Breast epithelium (tissue), 4 donors: ENCODE measurements at regions not wholly inside any gene's neighbourhood (a gene's known extent, or its start where the extent isn't known, plus 50 kb on each side); places are given as distances from the start of the nearest gene placed in this dataset.

Experiments
- DNase-seq, 2 donors: peaks; one replicate each; pipeline ENCODE4 v3.0.0-alpha.2; 2019; ENCODE audit warnings: low spot score in 2 of 2
- H3K27ac ChIP-seq, 2 donors: fragments of 200-600 bp; sonication (generic) in 1 of 2; one replicate each; pipeline ENCODE4 v1.5.1; 2016 to 2019; ENCODE audit warnings: mild to moderate bottlenecking in 1 of 2
- H3K27me3 ChIP-seq, 2 donors: fragments of 200-600 bp; sonication (generic) in 1 of 2; one replicate each; pipeline versions ENCODE4 v1.5.1 to v1.6.0; 2017 to 2019; ENCODE audit warnings: control low read depth in 1 of 2, mild to moderate bottlenecking in 1 of 2
- H3K36me3 ChIP-seq: fragments of 200-600 bp; one replicate; pipeline ENCODE4 v1.5.1; 2019
- H3K4me1 ChIP-seq, 2 donors: fragments of 200-600 bp; sonication (generic); one replicate each; pipeline ENCODE4 v1.5.1; 2016 to 2019; ENCODE audit warnings: control low read depth in 1 of 2
- H3K4me3 ChIP-seq, 3 donors: fragments of 200-600 bp; sonication (generic); 1 replicate in 2 of 3; 2 replicates in 1 of 3; pipeline ENCODE4 v1.5.1; 2016 to 2019; ENCODE audit warnings: mild to moderate bottlenecking in 3 of 3, moderate library complexity in 2 of 3
- H3K9me3 ChIP-seq, 2 donors: fragments of 200-600 bp; sonication (generic) in 1 of 2; one replicate each; pipeline ENCODE4 v1.5.1; 2016 to 2019; ENCODE audit warnings: control low read depth in 1 of 2
- CTCF ChIP-seq, 3 donors: fragments of 450-650 bp; IDR thresholded peaks; one replicate each; pipeline ENCODE4 v1.5.1; 2016 to 2017; ENCODE audit warnings: antibody characterized with exemption in 3 of 3, mild to moderate bottlenecking in 3 of 3, moderate library complexity in 3 of 3
- POLR2A ChIP-seq: fragments of 450-650 bp; IDR thresholded peaks from one replicate; pipeline ENCODE4 v1.6.1; 2016; ENCODE audit warnings: antibody characterized with exemption, mild to moderate bottlenecking, moderate library complexity
- POLR2AphosphoS5 ChIP-seq, 3 donors: sonication (generic); formaldehyde crosslinking; IDR thresholded peaks; one replicate each; pipeline ENCODE4 v1.6.1; 2017; ENCODE audit warnings: antibody characterized with exemption in 3 of 3
- intact Hi-C: fragments of 100-400 bp; cut with DNase I; formaldehyde crosslinking; loops from one replicate; pipeline ENCODE4 v1.15.1; 2023; ENCODE audit warnings: low total_unique reads

- no peak for TF ChIP-seq POLR2A
- TF ChIP-seq CTCF (IDR thresholded peaks at IDR 0.05), result no peak
- no peak for TF ChIP-seq POLR2AphosphoS5 (IDR thresholded peaks at IDR 0.05)
- intact Hi-C loops, result loop anchor here (2.0 kb wide), 1 partner anchor 56 kb away; no protein-coding TSS in a partner anchor
- no peak overlapping the region for H3K4me3 ChIP-seq
- H3K4me1 ChIP-seq, result no peaks in the 10 kb centered on the region
- DNase-seq, result no peak
- no peaks in the 10 kb centered on the region for H3K36me3 ChIP-seq
- no peaks in the 10 kb centered on the region for H3K9me3 ChIP-seq
- no peak overlapping the region for H3K27ac ChIP-seq
- no peaks in the 10 kb centered on the region for H3K27me3 ChIP-seq
Measured at GRCh38 chr7:46695051-46695708, 774.1 kb upstream of the IGFBP3 start.

DNA sequence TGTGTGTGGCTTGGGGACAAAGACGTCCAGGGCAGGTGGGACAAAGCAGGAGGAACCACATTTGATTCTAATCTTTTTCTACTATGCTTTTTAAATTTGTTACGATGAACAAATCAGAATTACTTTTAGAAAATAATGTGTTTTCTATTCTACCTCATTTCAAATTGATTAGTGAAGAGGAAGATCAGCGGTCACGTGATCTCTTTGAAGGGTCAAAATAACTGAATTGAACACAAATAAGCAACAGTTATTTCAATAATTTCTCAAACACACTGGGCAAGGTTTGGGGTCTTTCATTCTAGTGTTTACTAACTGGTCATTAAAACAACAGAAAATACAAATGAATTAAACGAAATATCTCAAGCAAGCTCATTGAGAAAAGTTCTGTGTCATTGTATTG, 773.0 kb upstream of the IGFBP3 start:
- intact Hi-C loops, result loop anchor here (2.0 kb wide), 1 partner anchor 57 kb away; no protein-coding TSS in a partner anchor

GRCh38 chr7:46687203-46687602, 766.1 kb upstream of the IGFBP3 start:
- Histone ChIP-seq H3K9me3 (no peaks in the 10 kb centered on the region), H3K4me1 (no peaks in the 10 kb centered on the region), H3K27ac (no peak overlapping the region), H3K36me3 (no peaks in the 10 kb centered on the region), H3K27me3 (no peaks in the 10 kb centered on the region), H3K4me3 (no peak overlapping the region)
- no peak for DNase-seq
- intact Hi-C loops, result no loop called here
- TF ChIP-seq POLR2A (no peak), CTCF (IDR thresholded peaks at IDR 0.05) (no peak), POLR2AphosphoS5 (IDR thresholded peaks at IDR 0.05) (no peak)

More for the DNA sequence above, 773.0 kb upstream of the IGFBP3 start:
- TF ChIP-seq CTCF (IDR thresholded peaks at IDR 0.05), result no peak
- no peak for TF ChIP-seq POLR2A
- no peak for TF ChIP-seq POLR2AphosphoS5 (IDR thresholded peaks at IDR 0.05)
- no peak overlapping the region for H3K4me3 ChIP-seq
- no peak overlapping the region for H3K27ac ChIP-seq
- no peaks in the 10 kb centered on the region for H3K9me3 ChIP-seq
- H3K27me3 ChIP-seq, result no peaks in the 10 kb centered on the region
- no peak for DNase-seq
- no peaks in the 10 kb centered on the region for H3K4me1 ChIP-seq
- H3K36me3 ChIP-seq, result no peaks in the 10 kb centered on the region

DNA sequence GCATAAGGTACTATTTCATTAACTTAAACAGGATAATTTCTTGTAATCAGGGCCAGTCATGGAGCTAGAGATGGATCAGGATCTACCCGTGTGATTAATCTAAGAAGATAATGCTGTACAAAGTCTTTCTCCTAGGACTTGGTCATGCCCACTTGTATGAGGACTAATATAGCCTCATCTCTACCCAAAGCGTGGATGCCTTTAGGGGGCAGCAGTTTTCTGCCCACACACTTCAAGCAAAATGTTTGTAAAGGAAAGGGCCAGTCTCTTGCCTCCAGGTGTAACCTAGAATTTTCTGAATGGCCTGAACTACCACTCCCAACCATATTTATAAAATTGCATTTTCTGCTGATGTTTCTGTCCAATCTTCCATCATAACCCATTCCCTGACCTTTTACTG, 764.0 kb upstream of the IGFBP3 start:
- intact Hi-C loops, result no loop called here
- no peaks in the 10 kb centered on the region for H3K36me3 ChIP-seq
- no peak overlapping the region for H3K4me3 ChIP-seq
- DNase-seq, result no peak
- no peaks in the 10 kb centered on the region for H3K4me1 ChIP-seq
- no peak overlapping the region for H3K27ac ChIP-seq
- no peaks in the 10 kb centered on the region for H3K9me3 ChIP-seq
- no peak for TF ChIP-seq POLR2AphosphoS5 (IDR thresholded peaks at IDR 0.05)
- no peak for TF ChIP-seq POLR2A
- no peak for TF ChIP-seq CTCF (IDR thresholded peaks at IDR 0.05)
- no peaks in the 10 kb centered on the region for H3K27me3 ChIP-seq

- Histone ChIP-seq H3K9me3 (no peaks in the 10 kb centered on the region), H3K4me3 (no peak overlapping the region), H3K27me3 (no peaks in the 10 kb centered on the region), H3K4me1 (no peaks in the 10 kb centered on the region), H3K27ac (no peak overlapping the region), H3K36me3 (no peaks in the 10 kb centered on the region)
- intact Hi-C loops, result no loop called here
- no peak for DNase-seq
- no peak for TF ChIP-seq POLR2A
- no peak for TF ChIP-seq CTCF (IDR thresholded peaks at IDR 0.05)
- no peak for TF ChIP-seq POLR2AphosphoS5 (IDR thresholded peaks at IDR 0.05)
Measured at GRCh38 chr7:46682836-46683624, 762.0 kb upstream of the IGFBP3 start.
